ENCODE measurements at regions not wholly inside any gene's neighbourhood (a gene's known extent, or its start where the extent isn't known, plus 50 kb on each side); places are given as distances from the start of the nearest gene placed in this dataset.

DNA sequence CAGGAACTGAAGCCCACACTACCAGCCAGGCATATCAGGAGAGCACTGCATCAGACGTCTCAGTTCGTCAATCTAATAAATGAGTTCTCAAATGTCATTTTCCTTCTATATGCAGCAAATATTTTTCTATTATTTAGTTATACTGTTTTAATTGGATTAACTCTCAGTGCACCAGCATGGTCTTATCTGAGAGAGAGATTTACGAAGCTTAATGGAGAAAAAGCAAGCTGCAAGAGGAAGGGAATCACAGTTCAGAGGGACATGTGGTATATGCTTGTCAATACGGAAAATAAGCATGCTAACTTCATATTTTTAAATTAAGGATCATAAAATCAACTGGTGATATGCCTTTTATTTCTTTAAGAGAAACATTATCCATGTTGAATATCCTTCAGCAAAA, 213.1 kb upstream of the NECTIN3 start:
- peaks cover 15% of the 10 kb centered on the region for H3K4me1 Mint-ChIP-seq
- TF ChIP-seq, protein P1, sequence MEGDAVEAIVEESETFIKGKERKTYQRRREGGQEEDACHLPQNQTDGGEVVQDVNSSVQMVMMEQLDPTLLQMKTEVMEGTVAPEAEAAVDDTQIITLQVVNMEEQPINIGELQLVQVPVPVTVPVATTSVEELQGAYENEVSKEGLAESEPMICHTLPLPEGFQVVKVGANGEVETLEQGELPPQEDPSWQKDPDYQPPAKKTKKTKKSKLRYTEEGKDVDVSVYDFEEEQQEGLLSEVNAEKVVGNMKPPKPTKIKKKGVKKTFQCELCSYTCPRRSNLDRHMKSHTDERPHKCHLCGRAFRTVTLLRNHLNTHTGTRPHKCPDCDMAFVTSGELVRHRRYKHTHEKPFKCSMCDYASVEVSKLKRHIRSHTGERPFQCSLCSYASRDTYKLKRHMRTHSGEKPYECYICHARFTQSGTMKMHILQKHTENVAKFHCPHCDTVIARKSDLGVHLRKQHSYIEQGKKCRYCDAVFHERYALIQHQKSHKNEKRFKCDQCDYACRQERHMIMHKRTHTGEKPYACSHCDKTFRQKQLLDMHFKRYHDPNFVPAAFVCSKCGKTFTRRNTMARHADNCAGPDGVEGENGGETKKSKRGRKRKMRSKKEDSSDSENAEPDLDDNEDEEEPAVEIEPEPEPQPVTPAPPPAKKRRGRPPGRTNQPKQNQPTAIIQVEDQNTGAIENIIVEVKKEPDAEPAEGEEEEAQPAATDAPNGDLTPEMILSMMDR (IDR thresholded peaks at IDR 0.05), result no peak
- H3K4me3 Mint-ChIP-seq, result no peak overlapping the region
- H3K27ac Mint-ChIP-seq, result peak overlapping the region; percentile 74
- H3K9me3 Mint-ChIP-seq, result no peaks in the 10 kb centered on the region
- H3K27me3 Mint-ChIP-seq (ENCODE audit: low read depth, poor library complexity), result peaks cover 3% of the 10 kb centered on the region
- DNase-seq, result no peak
- peaks cover 6% of the 10 kb centered on the region for H3K36me3 Mint-ChIP-seq (ENCODE audit: low read depth)

- H3K36me3 Mint-ChIP-seq (ENCODE audit: low read depth), result peaks cover 6% of the 10 kb centered on the region
These were observed 212.3 kb upstream of the NECTIN3 start for GRCh38 chr3:110859336-110859735.

GRCh38 chr3:110859993-110860392, 211.6 kb upstream of the NECTIN3 start:
- peaks cover 3% of the 10 kb centered on the region for H3K27me3 Mint-ChIP-seq (ENCODE audit: low read depth, poor library complexity)
- no peaks in the 10 kb centered on the region for H3K9me3 Mint-ChIP-seq
- H3K4me1 Mint-ChIP-seq, result peaks cover 15% of the 10 kb centered on the region
- TF ChIP-seq, protein P1 (IDR thresholded peaks at IDR 0.05), result no peak
- no peak for DNase-seq
- no peak overlapping the region for H3K27ac Mint-ChIP-seq
- peaks cover 6% of the 10 kb centered on the region for H3K36me3 Mint-ChIP-seq (ENCODE audit: low read depth)
- H3K4me3 Mint-ChIP-seq, result no peak overlapping the region

More at GRCh38 chr3:110859336-110859735, 212.3 kb upstream of the NECTIN3 start:
- Mint-ChIP-seq H3K9me3 (no peaks in the 10 kb centered on the region), H3K27me3 (ENCODE audit: low read depth, poor library complexity) (peaks cover 3% of the 10 kb centered on the region), H3K4me3 (no peak overlapping the region), H3K27ac (no peak overlapping the region), H3K4me1 (peaks cover 15% of the 10 kb centered on the region)
- TF ChIP-seq, protein P1 (IDR thresholded peaks at IDR 0.05), result no peak
- no peak for DNase-seq

- DNase-seq, result no peak
- Mint-ChIP-seq H3K4me1 (peaks cover 14% of the 10 kb centered on the region), H3K27me3 (ENCODE audit: low read depth, poor library complexity) (peaks cover 3% of the 10 kb centered on the region), H3K9me3 (no peaks in the 10 kb centered on the region), H3K36me3 (ENCODE audit: low read depth) (peaks cover 9% of the 10 kb centered on the region), H3K4me3 (no peak overlapping the region), H3K27ac (no peak overlapping the region)
- TF ChIP-seq, protein P1 (IDR thresholded peaks at IDR 0.05), result no peak
These were observed 205.7 kb upstream of the NECTIN3 start for GRCh38 chr3:110865934-110866333.

- TF ChIP-seq, protein P1 (IDR thresholded peaks at IDR 0.05), result no peak
- Mint-ChIP-seq H3K36me3 (ENCODE audit: low read depth) (peaks cover 11% of the 10 kb centered on the region), H3K4me3 (no peak overlapping the region), H3K9me3 (no peaks in the 10 kb centered on the region), H3K27ac (no peak overlapping the region), H3K27me3 (ENCODE audit: low read depth, poor library complexity) (no peaks in the 10 kb centered on the region), H3K4me1 (peaks cover 14% of the 10 kb centered on the region)
- no peak for DNase-seq
These were observed 203.5 kb upstream of the NECTIN3 start for GRCh38 chr3:110868106-110868505.

GRCh38 chr3:110869736-110870135, 201.9 kb upstream of the NECTIN3 start:
- H3K4me1 Mint-ChIP-seq, result peaks cover 14% of the 10 kb centered on the region
- H3K4me3 Mint-ChIP-seq, result no peak overlapping the region
- no peak overlapping the region for H3K27ac Mint-ChIP-seq
- H3K27me3 Mint-ChIP-seq (ENCODE audit: low read depth, poor library complexity), result no peaks in the 10 kb centered on the region
- TF ChIP-seq, protein P1 (IDR thresholded peaks at IDR 0.05), result no peak
- peaks cover 9% of the 10 kb centered on the region for H3K9me3 Mint-ChIP-seq
- H3K36me3 Mint-ChIP-seq (ENCODE audit: low read depth), result peaks cover 26% of the 10 kb centered on the region
- no peak for DNase-seq
